ENCODE measurements at regions not wholly inside any gene's neighbourhood (a gene's known extent, or its start where the extent isn't known, plus 50 kb on each side); places are given as distances from the start of the nearest gene placed in this dataset.
"Not testable (repeated sequence)": the region's sequence is repeated elsewhere in the genome, so short reads cannot be mapped to it uniquely, and the experiment has no call there.

- TF ChIP-seq CTCF (IDR thresholded peaks at IDR 0.05; ENCODE audit: insufficient read depth, low read length): no peak
- no peak overlapping the region for H3K4me3 ChIP-seq (ENCODE audit: low read depth, low read length)
- DNase-seq (ENCODE audit: low read depth): no peak
These were observed 1098.2 kb upstream of the FANCL start for GRCh38 chr2:59339121-59339836.

GRCh38 chr2:59333007-59333406 lies 1091.9 kb upstream of the FANCL start:
- no peak for TF ChIP-seq CTCF (IDR thresholded peaks at IDR 0.05; ENCODE audit: insufficient read depth, low read length)
- H3K4me3 ChIP-seq (ENCODE audit: low read depth, low read length): no peak overlapping the region
- no peak for DNase-seq (ENCODE audit: low read depth)

- not testable (repeated sequence) for H3K4me3 ChIP-seq (ENCODE audit: low read depth, low read length); DNase-seq (ENCODE audit: low read depth)
These were observed 1085.6 kb upstream of the FANCL start for GRCh38 chr2:59326581-59327365.

- no peak overlapping the region for H3K4me3 ChIP-seq (ENCODE audit: low read depth, low read length)
- TF ChIP-seq CTCF (IDR thresholded peaks at IDR 0.05; ENCODE audit: insufficient read depth, low read length): no peak
- no peak for DNase-seq (ENCODE audit: low read depth)
These were observed 1081.7 kb upstream of the FANCL start for GRCh38 chr2:59322870-59323269.

GRCh38 chr2:59322005-59322404 lies 1080.9 kb upstream of the FANCL start:
- TF ChIP-seq CTCF (IDR thresholded peaks at IDR 0.05; ENCODE audit: insufficient read depth, low read length): no peak
- H3K4me3 ChIP-seq (ENCODE audit: low read depth, low read length): no peak overlapping the region
- no peak for DNase-seq (ENCODE audit: low read depth)

GRCh38 chr2:59314031-59314766 lies 1073.1 kb upstream of the FANCL start:
- no peak for DNase-seq (ENCODE audit: low read depth)
- H3K4me3 ChIP-seq (ENCODE audit: low read depth, low read length): no peak overlapping the region
- no peak for TF ChIP-seq CTCF (IDR thresholded peaks at IDR 0.05; ENCODE audit: insufficient read depth, low read length)

Measured in fibroblast of the aortic adventitia (primary cell).